ENCODE measurements at regions not wholly inside any gene's neighbourhood (a gene's known extent, or its start where the extent isn't known, plus 50 kb on each side); places are given as distances from the start of the nearest gene placed in this dataset.
"Not testable (repeated sequence)": the region's sequence is repeated elsewhere in the genome, so short reads cannot be mapped to it uniquely, and the experiment has no call there.

DNA sequence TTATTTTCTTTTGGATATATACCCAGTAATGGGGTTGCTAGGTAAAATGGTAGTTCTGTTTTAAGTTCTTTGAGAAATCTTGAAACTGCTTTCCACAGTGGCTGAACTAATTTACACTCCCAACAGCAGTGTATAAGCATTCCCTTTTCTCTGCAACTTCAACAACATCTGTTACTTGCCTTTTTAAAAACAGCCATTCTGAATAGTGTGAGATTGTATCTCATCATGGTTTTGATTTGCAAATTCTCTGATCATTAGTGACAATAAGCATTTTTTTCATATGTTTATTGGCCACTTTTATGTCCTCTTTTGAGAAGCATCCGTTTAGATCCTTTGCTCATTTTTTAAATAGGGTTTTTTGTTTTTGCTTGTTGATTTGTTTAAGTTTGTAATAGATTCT lies 291.3 kb upstream of the COL3A1 start:
- Histone ChIP-seq H3K27me3 (ENCODE audit: low read depth) (no peaks in the 10 kb centered on the region), H3K9me3 (no peaks in the 10 kb centered on the region), H3K4me3 (no peak overlapping the region), H3K36me3 (replicated peaks) (no peaks in the 10 kb centered on the region), H3K4me1 (peaks cover 9% of the 10 kb centered on the region)
- peak in 1 of 2 experiments; percentile 69 for DNase-seq (ENCODE audit: low spot score in 2 of 2)
- in situ Hi-C loops (cut with MboI; ENCODE audit: low sequenced_read_pairs), result no loop called here

GRCh38 chr2:188684795-188685194 lies 289.4 kb upstream of the COL3A1 start:
- Histone ChIP-seq H3K4me3 (no peak overlapping the region), H3K36me3 (replicated peaks) (no peaks in the 10 kb centered on the region), H3K9me3 (no peaks in the 10 kb centered on the region), H3K27me3 (ENCODE audit: low read depth) (no peaks in the 10 kb centered on the region), H3K4me1 (peaks cover 9% of the 10 kb centered on the region)
- no peak for DNase-seq (ENCODE audit: low spot score in 2 of 2)
- in situ Hi-C loops (cut with MboI; ENCODE audit: low sequenced_read_pairs), result no loop called here

DNA sequence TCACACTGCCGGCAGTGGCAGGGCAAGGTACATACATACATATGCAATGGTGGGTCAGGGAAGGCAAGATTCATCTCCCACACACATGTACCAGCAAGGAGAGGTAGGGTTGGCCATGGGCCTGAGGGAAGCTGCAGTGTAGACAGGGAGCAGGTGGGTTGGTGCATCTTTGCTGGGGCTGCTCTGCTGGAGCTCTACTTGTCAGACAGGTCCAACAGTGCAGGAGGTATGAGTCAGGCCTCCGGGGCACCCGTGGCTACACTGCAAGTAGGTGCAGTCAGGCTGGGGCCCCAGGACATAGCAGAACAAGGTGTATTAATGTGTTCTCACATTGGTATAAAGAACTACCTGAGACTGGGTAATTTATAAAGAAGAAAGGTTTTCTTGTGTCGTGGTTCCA lies 281.1 kb upstream of the COL3A1 start:
- H3K4me1 ChIP-seq, result peaks cover 8% of the 10 kb centered on the region
- no peaks in the 10 kb centered on the region for H3K27me3 ChIP-seq (ENCODE audit: low read depth)
- H3K9me3 ChIP-seq, result no peaks in the 10 kb centered on the region
- no peaks in the 10 kb centered on the region for H3K36me3 ChIP-seq (replicated peaks)
- in situ Hi-C loops (cut with MboI; ENCODE audit: low sequenced_read_pairs), result no loop called here
- no peak overlapping the region for H3K4me3 ChIP-seq
- no peak for DNase-seq (ENCODE audit: low spot score in 2 of 2)

- H3K4me1 ChIP-seq, result peaks cover 8% of the 10 kb centered on the region
- no peak overlapping the region for H3K4me3 ChIP-seq
- in situ Hi-C loops (cut with MboI; ENCODE audit: low sequenced_read_pairs), result no loop called here
- DNase-seq (ENCODE audit: low spot score in 2 of 2), result no peak
- H3K27me3 ChIP-seq (ENCODE audit: low read depth), result no peaks in the 10 kb centered on the region
- no peaks in the 10 kb centered on the region for H3K36me3 ChIP-seq (replicated peaks)
- H3K9me3 ChIP-seq, result no peaks in the 10 kb centered on the region
Measured at GRCh38 chr2:188693771-188694170, 280.4 kb upstream of the COL3A1 start.

- in situ Hi-C loops (cut with MboI; ENCODE audit: low sequenced_read_pairs), result no loop called here
- Histone ChIP-seq H3K36me3 (replicated peaks) (no peaks in the 10 kb centered on the region), H3K4me1 (peaks cover 8% of the 10 kb centered on the region), H3K4me3 (no peak overlapping the region), H3K27me3 (ENCODE audit: low read depth) (no peaks in the 10 kb centered on the region), H3K9me3 (no peaks in the 10 kb centered on the region)
- DNase-seq (ENCODE audit: low spot score in 2 of 2), result no peak
Measured at GRCh38 chr2:188695953-188696352, 278.2 kb upstream of the COL3A1 start.

- DNase-seq (ENCODE audit: low spot score in 2 of 2); in situ Hi-C loops (cut with MboI; ENCODE audit: low sequenced_read_pairs); H3K27me3 ChIP-seq (ENCODE audit: low read depth); H3K36me3 ChIP-seq (replicated peaks); H3K9me3 ChIP-seq; H3K4me3 ChIP-seq; H3K4me1 ChIP-seq: not testable (repeated sequence)
Measured at GRCh38 chr2:188698151-188698550, 276.0 kb upstream of the COL3A1 start.

DNA sequence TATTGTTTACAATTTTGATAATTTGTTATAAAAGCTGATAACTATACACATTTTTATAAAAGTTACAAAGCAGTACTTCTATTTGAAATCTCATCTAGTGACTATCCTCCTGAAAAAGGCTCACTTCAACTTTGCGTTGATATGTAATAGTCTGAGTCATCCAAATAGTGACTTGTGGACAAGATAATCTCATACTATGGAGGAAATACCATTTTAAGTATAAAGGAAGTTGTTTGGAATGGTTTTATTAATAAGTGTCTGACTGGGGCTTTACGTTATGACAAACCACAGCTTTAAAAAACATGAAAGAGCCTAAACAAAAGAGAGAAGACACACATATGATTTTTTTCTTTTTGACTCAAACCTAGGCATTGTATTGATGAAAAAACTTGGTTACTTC lies 272.3 kb upstream of the COL3A1 start:
- H3K4me1 ChIP-seq, result no peaks in the 10 kb centered on the region
- in situ Hi-C loops (cut with MboI; ENCODE audit: low sequenced_read_pairs), result no loop called here
- no peaks in the 10 kb centered on the region for H3K9me3 ChIP-seq
- no peak overlapping the region for H3K4me3 ChIP-seq
- no peaks in the 10 kb centered on the region for H3K27me3 ChIP-seq (ENCODE audit: low read depth)
- DNase-seq (ENCODE audit: low spot score in 2 of 2), result no peak
- no peaks in the 10 kb centered on the region for H3K36me3 ChIP-seq (replicated peaks)

GRCh38 chr2:188705191-188705590 lies 269.0 kb upstream of the COL3A1 start:
- in situ Hi-C loops (cut with MboI; ENCODE audit: low sequenced_read_pairs), result no loop called here
- no peaks in the 10 kb centered on the region for H3K4me1 ChIP-seq
- no peak overlapping the region for H3K4me3 ChIP-seq
- no peaks in the 10 kb centered on the region for H3K36me3 ChIP-seq (replicated peaks)
- no peaks in the 10 kb centered on the region for H3K9me3 ChIP-seq
- no peak for DNase-seq (ENCODE audit: low spot score in 2 of 2)
- H3K27me3 ChIP-seq (ENCODE audit: low read depth), result no peaks in the 10 kb centered on the region

DNA sequence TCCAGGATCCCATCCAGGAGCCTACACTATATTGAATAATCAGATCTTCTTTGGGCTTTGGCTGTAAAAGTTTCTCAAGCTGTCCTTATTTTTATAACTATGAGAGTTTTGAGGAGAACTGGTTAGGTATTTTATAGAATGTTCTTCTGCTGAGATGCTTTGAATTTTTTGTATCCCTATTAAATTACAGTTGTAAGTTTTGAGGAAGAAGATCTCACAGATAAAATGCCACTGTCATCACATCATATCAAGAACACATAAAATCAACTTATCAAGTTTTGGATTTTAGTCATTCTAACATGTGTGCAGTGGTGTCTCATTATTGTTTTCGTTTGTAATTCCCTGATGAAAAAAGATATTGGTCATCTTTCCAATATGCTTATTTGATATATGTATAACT lies 260.2 kb upstream of the COL3A1 start:
- DNase-seq (ENCODE audit: low spot score in 2 of 2), result no peak
- Histone ChIP-seq H3K27me3 (ENCODE audit: low read depth) (no peaks in the 10 kb centered on the region), H3K36me3 (replicated peaks) (no peaks in the 10 kb centered on the region), H3K9me3 (no peaks in the 10 kb centered on the region), H3K4me3 (no peak overlapping the region), H3K4me1 (no peaks in the 10 kb centered on the region)
- in situ Hi-C loops (cut with MboI; ENCODE audit: low sequenced_read_pairs), result no loop called here

DNA sequence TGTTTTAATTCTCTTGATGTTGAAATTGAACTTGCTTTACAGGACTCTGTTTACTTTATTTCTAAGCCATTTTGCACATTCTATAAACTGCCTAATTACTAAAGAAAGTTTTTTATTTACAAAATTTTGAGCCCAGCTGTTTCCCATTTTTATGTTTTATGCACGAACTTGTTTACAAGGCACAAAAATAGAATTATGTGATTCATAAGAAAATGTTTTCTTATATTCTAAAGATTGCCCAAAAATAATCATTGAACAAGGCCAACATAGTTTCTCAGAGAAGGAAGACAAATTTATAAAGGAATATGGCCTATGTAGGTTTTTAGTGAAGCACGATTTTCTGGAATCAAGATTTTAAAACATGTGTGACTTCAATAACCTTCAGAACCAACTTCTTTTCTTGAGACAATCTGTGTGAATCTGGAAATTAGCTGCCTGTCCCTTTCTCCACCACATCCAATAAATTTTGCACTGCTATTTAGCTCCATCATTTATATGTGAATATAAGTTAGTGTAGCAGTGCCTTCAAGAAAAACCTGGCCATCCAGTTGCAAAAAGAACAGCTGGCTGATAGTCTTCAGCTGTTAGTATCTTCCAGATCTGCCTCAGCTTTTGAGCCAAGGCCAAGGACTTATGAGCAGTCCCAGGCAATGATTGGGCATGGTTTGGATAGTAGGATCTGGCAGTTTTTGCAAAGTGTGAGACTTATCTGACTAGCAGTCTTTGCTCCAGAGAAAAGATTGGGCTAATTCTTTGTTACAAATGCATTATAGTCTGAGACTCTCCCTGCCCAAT lies 253.2 kb upstream of the COL3A1 start:
- no peaks in the 10 kb centered on the region for H3K9me3 ChIP-seq
- no peaks in the 10 kb centered on the region for H3K36me3 ChIP-seq (replicated peaks)
- DNase-seq (ENCODE audit: low spot score in 2 of 2), result no peak
- in situ Hi-C loops (cut with MboI; ENCODE audit: low sequenced_read_pairs), result no loop called here
- no peaks in the 10 kb centered on the region for H3K4me1 ChIP-seq
- no peaks in the 10 kb centered on the region for H3K27me3 ChIP-seq (ENCODE audit: low read depth)
- no peak overlapping the region for H3K4me3 ChIP-seq

DNA sequence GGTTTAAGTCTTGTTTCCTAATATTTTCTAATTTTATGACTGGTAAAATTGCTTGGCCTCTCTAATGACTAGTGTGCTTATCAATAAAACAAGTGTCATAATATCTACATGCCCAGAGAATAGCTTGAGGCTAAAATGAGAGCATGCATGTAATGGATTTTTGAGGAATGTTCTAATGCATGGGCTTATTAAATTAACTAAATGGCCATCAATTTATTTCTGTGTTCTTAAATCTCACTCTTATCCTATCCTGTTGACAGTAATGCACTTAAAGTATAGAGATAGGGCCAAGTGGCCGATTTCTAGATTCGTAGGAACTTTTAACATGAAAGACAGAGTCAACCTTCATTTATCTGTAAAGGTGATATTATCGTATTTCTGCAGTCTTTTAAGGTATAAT lies 252.4 kb upstream of the COL3A1 start:
- Histone ChIP-seq H3K9me3 (no peaks in the 10 kb centered on the region), H3K4me1 (no peaks in the 10 kb centered on the region), H3K4me3 (no peak overlapping the region), H3K27me3 (ENCODE audit: low read depth) (no peaks in the 10 kb centered on the region), H3K36me3 (replicated peaks) (no peaks in the 10 kb centered on the region)
- in situ Hi-C loops (cut with MboI; ENCODE audit: low sequenced_read_pairs), result no loop called here
- DNase-seq (ENCODE audit: low spot score in 2 of 2), result no peak

GRCh38 chr2:188725746-188726360 lies 248.3 kb upstream of the COL3A1 start:
- no peaks in the 10 kb centered on the region for H3K36me3 ChIP-seq (replicated peaks)
- no peaks in the 10 kb centered on the region for H3K9me3 ChIP-seq
- no peaks in the 10 kb centered on the region for H3K4me1 ChIP-seq
- no peak for DNase-seq (ENCODE audit: low spot score in 2 of 2)
- H3K27me3 ChIP-seq (ENCODE audit: low read depth), result no peaks in the 10 kb centered on the region
- no peak overlapping the region for H3K4me3 ChIP-seq
- in situ Hi-C loops (cut with MboI; ENCODE audit: low sequenced_read_pairs), result no loop called here

DNA sequence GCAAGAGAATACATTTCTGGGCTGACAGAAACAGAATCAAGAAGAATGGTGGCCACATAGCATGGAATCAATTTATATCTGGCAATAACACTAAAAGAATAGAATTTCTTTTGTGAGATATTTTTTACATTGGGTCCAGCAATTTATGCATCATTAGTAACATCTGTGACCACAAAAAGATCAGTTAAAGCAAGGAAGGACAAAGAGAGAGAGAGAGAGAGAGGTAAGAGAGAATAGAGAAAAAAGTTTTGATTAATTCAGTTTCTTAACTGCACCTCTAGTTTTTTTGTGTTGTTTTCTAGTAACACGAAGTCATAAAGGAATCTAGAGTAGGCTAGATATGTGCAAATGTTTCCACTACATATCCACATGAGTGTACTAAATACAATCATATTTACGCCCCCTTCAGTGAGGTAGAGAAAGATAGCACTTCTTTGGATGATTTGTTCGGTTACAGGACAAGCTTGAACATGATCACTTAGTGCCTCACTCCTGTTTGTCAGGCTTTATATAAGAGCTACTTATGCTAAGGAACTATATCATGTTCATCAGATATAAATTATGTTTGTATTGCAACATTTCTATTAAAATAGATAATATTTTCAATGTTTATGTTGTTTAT lies 247.4 kb upstream of the COL3A1 start:
- no peaks in the 10 kb centered on the region for H3K4me1 ChIP-seq
- in situ Hi-C loops (cut with MboI; ENCODE audit: low sequenced_read_pairs), result no loop called here
- no peaks in the 10 kb centered on the region for H3K27me3 ChIP-seq (ENCODE audit: low read depth)
- H3K36me3 ChIP-seq (replicated peaks), result no peaks in the 10 kb centered on the region
- no peaks in the 10 kb centered on the region for H3K9me3 ChIP-seq
- DNase-seq (ENCODE audit: low spot score in 2 of 2), result no peak
- no peak overlapping the region for H3K4me3 ChIP-seq

GRCh38 chr2:188727846-188728245 lies 246.3 kb upstream of the COL3A1 start:
- no peak overlapping the region for H3K4me3 ChIP-seq
- H3K4me1 ChIP-seq, result no peaks in the 10 kb centered on the region
- in situ Hi-C loops (cut with MboI; ENCODE audit: low sequenced_read_pairs), result no loop called here
- no peaks in the 10 kb centered on the region for H3K9me3 ChIP-seq
- H3K27me3 ChIP-seq (ENCODE audit: low read depth), result no peaks in the 10 kb centered on the region
- DNase-seq (ENCODE audit: low spot score in 2 of 2), result no peak
- no peaks in the 10 kb centered on the region for H3K36me3 ChIP-seq (replicated peaks)

All from HAP-1 (cell line).